SK-N-SH treated with all-trans-retinoic acid at 6 μM for 48 hours (cell line): ENCODE measurements at regions not wholly inside any gene's neighbourhood (a gene's known extent, or its start where the extent isn't known, plus 50 kb on each side); places are given as distances from the start of the nearest gene placed in this dataset.
"Not testable (repeated sequence)": the region's sequence is repeated elsewhere in the genome, so short reads cannot be mapped to it uniquely, and the experiment has no call there.

Experiments used
- ATAC-seq: fragments of 200-7000 bp; cut with Tn5 transposase; 3 replicates; pipeline ENCODE4 v1.9.1; 2020; ENCODE audit warnings: mild to moderate bottlenecking, moderate library complexity
- PATZ1 ChIP-seq: fragments of 250-450 bp; sonication (Bioruptor Pico); IDR thresholded peaks from 2 replicates; pipeline ENCODE4 v1.8.0; 2020; ENCODE audit warnings: mild to moderate bottlenecking, moderate library complexity, borderline replicate concordance
- ZNF70 ChIP-seq: fragments of 450-650 bp; formaldehyde crosslinking; IDR thresholded peaks from 2 replicates; pipeline ENCODE4 v1.5.0; 2020; ENCODE audit warnings: mild to moderate bottlenecking, moderate library complexity

- TF ChIP-seq PATZ1 (CRISPR knock-in tag) (no peak), ZNF70 (CRISPR knock-in tag) (no peak)
Observed at GRCh38 chr2:106257135-106257534, 63.0 kb upstream of the UXS1 start (continued).

- ATAC-seq, result not testable (repeated sequence)
Observed at GRCh38 chr2:106249157-106249828, 55.2 kb upstream of the UXS1 start.

- ATAC-seq, result peak; percentile 78
Observed at GRCh38 chr2:106248548-106249151, 54.5 kb upstream of the UXS1 start.
